HL-60/S4 (cell line): ENCODE measurements at regions not wholly inside any gene's neighbourhood (a gene's known extent, or its start where the extent isn't known, plus 50 kb on each side); places are given as distances from the start of the nearest gene placed in this dataset.

Experiments used
- in situ Hi-C: fragments of 300-500 bp; cut with MboI; formaldehyde crosslinking; loops from 2 replicates; pipeline ENCODE4 v1.14.3; 2022; ENCODE audit warnings: low sequenced_read_pairs

GRCh38 chr7:142638581-142638980 is 110.7 kb upstream of the PRSS1 start:
- in situ Hi-C loops: loop anchor here (25.0 kb wide), 2 partner anchors 174 to 324 kb away; partner anchors contain the start of gene KEL

DNA sequence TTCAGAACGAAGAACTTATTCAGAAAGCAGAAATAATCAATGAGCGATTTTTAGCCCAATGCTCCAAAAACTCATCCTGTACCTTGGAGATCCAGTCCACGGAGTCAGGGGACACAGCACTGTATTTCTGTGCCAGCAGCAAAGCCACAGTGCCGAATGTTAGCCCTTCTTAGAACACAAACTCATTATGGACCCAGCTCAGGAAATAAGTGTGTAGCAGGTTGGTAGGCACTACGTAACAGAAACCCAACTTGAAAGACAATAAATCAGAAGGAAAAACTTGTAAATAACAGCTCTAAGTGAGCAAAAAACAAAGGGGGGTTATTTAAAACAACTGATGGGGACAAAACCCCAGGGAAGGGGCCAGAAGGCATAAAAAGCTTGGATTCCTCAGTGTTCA is 112.0 kb upstream of the PRSS1 start:
- in situ Hi-C loops: loop anchor here (25.0 kb wide), 2 partner anchors 175 to 325 kb away; partner anchors contain the start of gene KEL

GRCh38 chr7:142636751-142637150 is 112.5 kb upstream of the PRSS1 start:
- in situ Hi-C loops: loop anchor here (25.0 kb wide), 2 partner anchors 176 to 326 kb away; partner anchors contain the start of gene KEL

DNA sequence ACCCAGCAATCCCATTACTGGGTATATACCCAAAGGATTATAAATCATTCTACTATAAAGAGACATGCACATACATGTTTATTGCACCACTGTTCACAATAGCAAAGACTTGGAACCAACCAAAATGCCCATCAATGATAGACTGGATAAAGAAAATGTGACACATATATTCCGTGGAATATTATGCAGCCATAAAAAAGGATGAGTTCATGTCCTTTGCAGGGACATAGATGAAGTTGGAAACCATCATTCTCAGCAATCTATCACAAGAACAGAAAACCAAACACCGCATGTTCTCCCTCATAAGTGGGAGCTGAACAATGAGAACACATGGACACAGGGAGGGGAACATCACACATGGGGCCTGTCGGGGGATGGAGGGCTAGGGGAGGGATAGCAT is 113.2 kb upstream of the PRSS1 start:
- in situ Hi-C loops: loop anchor here (25.0 kb wide), 2 partner anchors 176 to 326 kb away; partner anchors contain the start of gene KEL

DNA sequence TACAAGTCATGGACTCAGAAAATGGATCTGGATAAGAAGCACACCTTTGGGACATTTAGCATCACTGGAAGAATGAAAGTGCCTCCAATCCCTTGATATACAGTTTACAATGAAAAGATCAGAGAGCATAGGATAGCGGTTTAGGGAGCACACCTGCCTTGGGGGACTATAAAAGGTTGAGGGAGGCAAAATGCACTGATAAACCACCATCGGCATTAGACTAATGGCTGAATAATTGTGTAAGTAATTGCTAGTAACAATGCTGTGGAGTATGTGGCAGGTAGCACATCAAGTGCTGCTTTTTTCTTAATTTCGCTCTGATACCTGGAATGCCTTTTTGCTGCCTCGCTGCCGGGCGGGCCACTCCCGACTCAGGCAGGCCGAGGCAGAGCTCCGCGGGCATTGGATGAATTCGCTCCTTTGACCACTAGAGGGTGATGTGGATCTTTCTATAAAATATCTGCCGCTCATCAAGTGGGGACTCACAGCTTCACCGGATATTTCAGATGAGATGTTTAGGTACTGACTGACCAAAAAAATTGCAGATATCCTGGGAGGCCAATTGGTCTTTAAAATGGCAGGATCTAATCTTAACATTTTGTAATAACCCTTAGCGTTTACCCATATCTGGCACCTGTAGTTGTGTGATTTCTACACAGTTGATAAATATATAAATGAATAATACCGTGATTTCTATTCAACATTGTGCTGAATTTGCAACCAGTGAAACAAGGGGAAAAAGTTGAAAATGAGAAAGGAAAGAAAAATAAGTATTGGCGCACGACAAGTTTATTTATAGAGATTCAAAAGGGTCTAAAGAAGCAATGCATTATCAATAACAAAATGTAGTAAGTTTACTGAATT is 116.8 kb upstream of the PRSS1 start:
- in situ Hi-C loops: loop anchor here (25.0 kb wide), 2 partner anchors 180 to 330 kb away; partner anchors contain the start of gene KEL

DNA sequence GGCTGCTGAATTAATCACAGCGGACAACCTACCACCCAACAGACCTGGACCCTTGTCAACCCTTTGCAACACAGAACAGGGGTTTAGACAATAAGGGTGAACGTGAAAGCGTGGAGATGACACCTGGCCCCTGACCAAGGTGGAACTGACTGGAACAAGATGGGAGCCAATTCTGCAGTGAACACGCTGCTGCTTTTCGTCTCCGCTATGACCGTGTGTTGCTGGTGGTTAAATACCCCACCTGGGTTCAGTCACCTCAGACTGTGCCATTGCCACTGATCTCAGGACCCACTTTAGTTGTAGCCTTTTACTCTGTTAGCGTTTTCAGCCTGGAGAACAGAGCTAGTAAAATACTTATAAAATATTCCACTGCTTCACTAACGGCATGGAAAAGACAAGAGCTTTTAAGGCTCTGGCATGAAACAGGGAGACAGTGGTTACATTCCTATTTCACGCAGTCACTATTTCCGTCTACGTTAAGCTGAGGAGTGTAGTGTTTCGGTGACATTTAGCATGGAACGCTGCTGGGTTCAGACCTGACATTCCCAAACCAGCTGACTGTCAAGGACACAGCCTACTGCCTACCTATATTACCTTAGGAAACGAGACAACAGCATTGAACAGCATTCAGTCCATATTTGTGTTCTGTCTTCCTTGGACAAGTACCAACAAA is 119.5 kb upstream of the PRSS1 start:
- in situ Hi-C loops: loop anchor here (25.0 kb wide), 2 partner anchors 183 to 333 kb away; partner anchors contain the start of gene KEL

- in situ Hi-C loops: loop anchor here (25.0 kb wide), 2 partner anchors 183 to 333 kb away; partner anchors contain the start of gene KEL
These were observed 120.3 kb upstream of the PRSS1 start for GRCh38 chr7:142628945-142629344.

- in situ Hi-C loops: loop anchor here (25.0 kb wide), 2 partner anchors 185 to 335 kb away; partner anchors contain the start of gene KEL
These were observed 122.0 kb upstream of the PRSS1 start for GRCh38 chr7:142627223-142627622.

DNA sequence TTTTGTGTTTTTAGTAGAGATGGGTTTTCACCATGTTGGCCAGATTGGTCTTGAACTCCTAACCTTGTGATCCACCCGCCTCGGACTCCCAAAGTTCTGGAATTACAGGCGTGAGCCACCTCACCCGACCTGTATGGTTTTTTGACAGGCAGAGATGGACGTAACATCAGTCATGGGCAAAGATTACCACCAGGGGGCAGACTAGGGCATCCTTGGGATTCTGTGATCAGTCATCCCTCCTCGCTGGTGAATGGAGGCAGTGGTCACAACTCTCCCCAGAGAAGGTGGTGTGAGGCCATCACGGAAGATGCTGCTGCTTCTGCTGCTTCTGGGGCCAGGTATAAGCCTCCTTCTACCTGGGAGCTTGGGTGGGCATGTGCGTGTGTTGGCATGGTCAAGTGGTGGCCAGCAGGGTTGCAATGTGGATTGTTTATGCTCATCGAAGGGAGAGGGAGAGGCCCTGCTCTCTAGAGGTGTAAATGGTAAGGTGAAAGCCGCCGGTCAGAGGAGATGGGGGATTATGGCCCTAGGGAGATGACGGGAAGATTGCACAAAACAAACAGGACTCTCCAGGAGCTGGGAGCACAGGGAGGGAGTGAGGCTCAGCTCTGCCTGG is 122.7 kb upstream of the PRSS1 start:
- in situ Hi-C loops: loop anchor here (25.0 kb wide), 2 partner anchors 186 to 336 kb away; partner anchors contain the start of gene KEL

DNA sequence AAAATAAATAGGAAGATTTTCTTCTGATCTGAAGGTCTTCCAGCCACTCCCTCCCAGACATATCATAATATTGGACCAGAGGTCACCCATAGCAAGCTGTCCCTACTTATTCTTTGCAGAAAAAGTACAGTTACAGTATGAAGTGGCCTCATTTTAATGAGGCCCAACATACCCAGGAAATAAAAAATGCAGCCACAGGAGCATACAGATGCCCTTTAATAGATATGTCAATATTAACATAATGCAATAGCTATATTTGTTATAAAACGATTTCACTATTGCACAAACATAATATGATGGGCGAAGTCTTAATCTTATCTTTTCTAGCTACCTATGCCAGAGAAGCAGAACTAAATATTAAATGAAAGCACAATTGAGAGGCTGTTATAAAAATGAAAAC is 124.1 kb upstream of the PRSS1 start:
- in situ Hi-C loops: loop anchor here (25.0 kb wide), 2 partner anchors 187 to 337 kb away; partner anchors contain the start of gene KEL

- in situ Hi-C loops: no loop called here
These were observed 128.9 kb upstream of the PRSS1 start for GRCh38 chr7:142620402-142620801.

DNA sequence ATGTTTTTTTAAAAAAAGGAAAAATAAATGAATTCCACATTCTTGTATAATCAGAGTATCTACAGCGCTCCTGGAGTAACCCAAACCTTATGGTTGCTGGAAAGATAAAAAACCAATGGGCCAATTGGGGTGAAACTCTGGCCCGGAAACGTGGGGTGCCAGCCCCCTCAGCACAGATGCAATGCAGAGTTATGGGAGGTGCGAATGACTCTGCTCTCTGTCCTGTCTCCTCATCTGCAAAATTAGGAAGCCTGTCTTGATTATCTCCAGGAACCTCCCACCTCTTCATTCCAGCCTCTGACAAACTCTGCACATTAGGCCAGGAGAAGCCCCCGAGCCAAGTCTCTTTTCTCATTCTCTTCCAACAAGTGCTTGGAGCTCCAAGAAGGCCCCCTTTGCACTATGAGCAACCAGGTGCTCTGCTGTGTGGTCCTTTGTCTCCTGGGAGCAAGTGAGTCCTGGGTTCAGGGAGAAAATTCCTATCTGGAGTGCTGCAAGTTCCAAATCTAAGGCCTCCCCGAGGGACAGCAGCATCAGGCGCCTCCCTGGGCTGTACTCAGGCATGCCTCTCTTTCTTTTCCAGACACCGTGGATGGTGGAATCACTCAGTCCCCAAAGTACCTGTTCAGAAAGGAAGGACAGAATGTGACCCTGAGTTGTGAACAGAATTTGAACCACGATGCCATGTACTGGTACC is 130.5 kb upstream of the PRSS1 start:
- in situ Hi-C loops: no loop called here

DNA sequence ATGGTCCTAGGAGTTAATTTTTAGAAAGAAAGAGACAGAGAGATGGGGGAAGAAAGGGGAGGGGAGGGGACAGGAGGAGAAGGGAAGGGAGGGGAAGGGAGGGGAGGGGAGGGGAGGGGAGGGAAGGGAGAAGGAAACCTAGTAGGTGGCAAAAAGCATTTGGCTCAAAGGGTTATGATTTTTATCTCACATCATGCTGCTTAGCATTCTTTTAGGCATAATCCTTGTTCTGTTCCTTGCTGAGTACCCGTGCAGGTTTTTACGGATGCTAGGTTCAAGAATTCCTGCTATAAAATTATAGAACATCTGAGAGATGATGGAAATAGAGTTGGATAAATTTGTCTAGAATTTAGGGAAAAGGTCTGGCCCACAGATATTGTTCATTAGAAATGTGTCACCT is 132.4 kb upstream of the PRSS1 start:
- in situ Hi-C loops: no loop called here

GRCh38 chr7:142616121-142616643 is 133.1 kb upstream of the PRSS1 start:
- in situ Hi-C loops: no loop called here

GRCh38 chr7:142615508-142615907 is 133.8 kb upstream of the PRSS1 start:
- in situ Hi-C loops: no loop called here

DNA sequence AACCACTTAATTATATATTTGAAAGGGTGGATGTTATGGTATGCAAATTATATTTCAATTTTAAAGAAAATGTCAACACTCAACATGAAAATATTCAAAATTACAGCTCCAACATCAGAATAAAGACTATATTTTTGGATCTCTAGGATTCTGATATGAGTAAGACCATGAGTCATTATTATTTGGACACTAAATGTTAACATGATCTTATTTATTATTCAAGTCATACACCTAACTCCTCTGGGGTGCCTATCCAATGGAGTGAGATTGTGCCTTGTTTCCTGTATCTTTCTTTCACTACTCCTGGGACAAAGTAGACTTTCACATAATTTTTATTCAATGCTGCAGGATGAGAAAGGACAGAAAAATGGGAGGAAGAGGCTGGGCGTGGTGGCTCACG is 135.2 kb upstream of the PRSS1 start:
- in situ Hi-C loops: no loop called here

DNA sequence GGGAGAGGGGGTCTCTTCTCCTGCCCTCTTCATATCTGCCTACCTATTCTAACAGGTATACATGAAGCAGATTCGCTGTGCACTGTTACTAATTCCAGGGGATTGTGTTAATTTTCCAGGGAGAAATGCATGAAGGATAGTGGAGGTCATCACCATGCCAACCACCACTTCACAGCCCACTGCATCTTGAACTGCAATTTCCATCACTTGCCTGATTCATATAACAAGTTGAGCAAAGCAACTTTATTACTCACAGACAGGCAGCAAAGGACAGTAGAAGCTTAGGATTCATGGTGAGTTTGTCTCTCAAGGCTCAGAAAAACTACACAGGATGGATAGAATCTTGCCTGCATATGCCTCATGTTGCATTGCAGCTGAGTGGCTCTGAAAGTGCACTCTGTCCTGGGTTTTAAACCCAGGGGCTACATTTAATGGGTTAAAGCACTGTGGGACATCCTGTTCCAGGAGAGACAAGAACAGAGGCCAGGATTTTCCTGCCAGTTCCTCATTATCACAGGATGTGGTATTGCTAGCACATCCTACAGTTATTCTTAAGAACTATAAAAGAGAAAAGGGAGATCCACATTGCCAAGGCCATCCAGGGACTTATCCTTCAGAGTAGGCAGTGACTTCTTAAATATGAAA is 136.9 kb upstream of the PRSS1 start:
- in situ Hi-C loops: no loop called here

GRCh38 chr7:142611566-142612236 is 137.6 kb upstream of the PRSS1 start:
- in situ Hi-C loops: no loop called here
